ENCODE measurements at regions not wholly inside any gene's neighbourhood (a gene's known extent, or its start where the extent isn't known, plus 50 kb on each side); places are given as distances from the start of the nearest gene placed in this dataset.

DNA sequence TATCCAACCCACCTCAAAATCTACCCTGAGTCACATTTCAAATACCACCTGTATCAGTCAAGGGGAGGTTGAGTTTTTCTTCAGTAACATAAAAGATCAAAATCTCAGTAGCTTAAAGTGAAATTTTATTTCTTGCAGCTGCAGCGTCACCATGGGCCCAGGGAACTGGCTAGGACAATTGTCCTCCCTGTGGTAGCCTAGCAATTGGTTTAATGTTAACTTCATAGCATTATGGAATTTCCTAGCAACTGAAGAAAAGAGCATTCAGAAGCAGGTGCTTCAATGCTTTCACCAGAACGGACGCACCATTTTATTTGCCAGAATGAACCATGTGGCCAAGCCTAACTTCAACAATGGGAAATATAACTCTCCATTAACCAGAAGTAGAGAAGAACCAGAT lies 359.3 kb upstream of the TSHZ3 start:
- Mint-ChIP-seq H3K4me3 (ENCODE audit: unreplicated experiment) (no peak overlapping the region), H3K27me3 (ENCODE audit: low read depth) (no peaks in the 10 kb centered on the region), H3K36me3 (ENCODE audit: low read depth) (no peaks in the 10 kb centered on the region), H3K27ac (ENCODE audit: unreplicated experiment) (no peak overlapping the region), H3K9me3 (ENCODE audit: low read depth) (peaks cover 36% of the 10 kb centered on the region), H3K4me1 (ENCODE audit: low read depth) (no peaks in the 10 kb centered on the region)
- DNase-seq (ENCODE audit: low spot score) = no peak
- TF ChIP-seq, protein P1, sequence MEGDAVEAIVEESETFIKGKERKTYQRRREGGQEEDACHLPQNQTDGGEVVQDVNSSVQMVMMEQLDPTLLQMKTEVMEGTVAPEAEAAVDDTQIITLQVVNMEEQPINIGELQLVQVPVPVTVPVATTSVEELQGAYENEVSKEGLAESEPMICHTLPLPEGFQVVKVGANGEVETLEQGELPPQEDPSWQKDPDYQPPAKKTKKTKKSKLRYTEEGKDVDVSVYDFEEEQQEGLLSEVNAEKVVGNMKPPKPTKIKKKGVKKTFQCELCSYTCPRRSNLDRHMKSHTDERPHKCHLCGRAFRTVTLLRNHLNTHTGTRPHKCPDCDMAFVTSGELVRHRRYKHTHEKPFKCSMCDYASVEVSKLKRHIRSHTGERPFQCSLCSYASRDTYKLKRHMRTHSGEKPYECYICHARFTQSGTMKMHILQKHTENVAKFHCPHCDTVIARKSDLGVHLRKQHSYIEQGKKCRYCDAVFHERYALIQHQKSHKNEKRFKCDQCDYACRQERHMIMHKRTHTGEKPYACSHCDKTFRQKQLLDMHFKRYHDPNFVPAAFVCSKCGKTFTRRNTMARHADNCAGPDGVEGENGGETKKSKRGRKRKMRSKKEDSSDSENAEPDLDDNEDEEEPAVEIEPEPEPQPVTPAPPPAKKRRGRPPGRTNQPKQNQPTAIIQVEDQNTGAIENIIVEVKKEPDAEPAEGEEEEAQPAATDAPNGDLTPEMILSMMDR (IDR thresholded peaks at IDR 0.05) = no peak

DNA sequence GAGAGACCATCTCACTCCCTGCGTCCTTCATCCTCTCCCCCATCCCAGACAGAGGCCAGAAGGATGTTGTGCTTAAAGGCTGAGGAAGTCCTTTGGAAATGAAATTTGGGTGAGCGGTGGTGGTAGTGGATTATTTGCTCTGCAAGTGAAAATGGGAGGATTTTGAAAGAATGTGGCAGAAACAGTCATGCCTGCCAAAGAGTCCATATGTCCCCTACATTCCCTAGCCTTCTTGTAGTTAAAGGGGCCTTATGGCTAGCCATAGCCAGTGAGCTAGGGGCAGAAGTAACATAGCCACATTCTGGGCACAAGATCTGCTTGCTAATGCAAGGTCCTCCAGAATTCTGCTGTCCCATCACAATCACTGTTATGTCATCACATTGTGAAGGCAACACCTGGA lies 360.2 kb upstream of the TSHZ3 start:
- H3K27ac Mint-ChIP-seq (ENCODE audit: unreplicated experiment) = no peak overlapping the region
- DNase-seq (ENCODE audit: low spot score) = no peak
- H3K27me3 Mint-ChIP-seq (ENCODE audit: low read depth) = no peaks in the 10 kb centered on the region
- no peaks in the 10 kb centered on the region for H3K36me3 Mint-ChIP-seq (ENCODE audit: low read depth)
- no peaks in the 10 kb centered on the region for H3K4me1 Mint-ChIP-seq (ENCODE audit: low read depth)
- H3K4me3 Mint-ChIP-seq (ENCODE audit: unreplicated experiment) = no peak overlapping the region
- peaks cover 33% of the 10 kb centered on the region for H3K9me3 Mint-ChIP-seq (ENCODE audit: low read depth)
- TF ChIP-seq, protein P1 (IDR thresholded peaks at IDR 0.05) = no peak

DNA sequence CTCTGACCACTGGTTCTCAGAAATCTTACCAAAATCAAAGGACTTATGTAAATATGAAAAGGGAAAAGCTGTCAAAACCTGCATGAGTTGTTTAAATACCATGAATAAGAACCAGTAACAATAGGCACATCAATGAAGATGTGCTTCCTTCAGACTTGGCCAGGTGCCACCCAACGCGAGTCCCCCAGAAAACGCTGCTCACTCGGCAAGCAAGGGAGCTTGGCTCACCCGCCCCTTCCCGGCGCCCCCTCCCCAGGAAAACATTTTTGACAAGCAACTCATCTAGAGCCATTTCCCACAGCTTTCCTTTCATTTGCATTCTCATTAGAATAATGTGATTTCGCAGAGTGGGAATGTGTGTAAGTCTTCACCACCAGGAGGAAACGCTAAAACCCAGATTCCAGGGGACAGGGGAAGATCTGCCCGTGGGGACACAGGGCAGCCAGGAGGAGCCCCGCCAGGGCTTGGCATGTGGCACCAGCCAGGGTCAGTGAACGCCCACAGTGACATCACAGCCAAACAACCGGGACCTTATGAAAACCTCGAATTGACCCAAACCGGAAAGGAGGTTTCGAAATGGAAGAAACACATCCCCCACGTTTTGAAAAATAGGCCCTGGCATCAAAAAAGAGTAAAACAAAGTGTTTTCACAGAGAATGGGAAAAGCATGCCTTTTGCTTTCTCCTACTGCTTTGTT lies 366.2 kb upstream of the TSHZ3 start:
- no peak overlapping the region for H3K27ac Mint-ChIP-seq (ENCODE audit: unreplicated experiment)
- no peaks in the 10 kb centered on the region for H3K36me3 Mint-ChIP-seq (ENCODE audit: low read depth)
- no peaks in the 10 kb centered on the region for H3K4me1 Mint-ChIP-seq (ENCODE audit: low read depth)
- peaks cover 34% of the 10 kb centered on the region for H3K9me3 Mint-ChIP-seq (ENCODE audit: low read depth)
- no peak for DNase-seq (ENCODE audit: low spot score)
- H3K27me3 Mint-ChIP-seq (ENCODE audit: low read depth) = no peaks in the 10 kb centered on the region
- TF ChIP-seq, protein P1 (IDR thresholded peaks at IDR 0.05) = no peak
- no peak overlapping the region for H3K4me3 Mint-ChIP-seq (ENCODE audit: unreplicated experiment)

DNA sequence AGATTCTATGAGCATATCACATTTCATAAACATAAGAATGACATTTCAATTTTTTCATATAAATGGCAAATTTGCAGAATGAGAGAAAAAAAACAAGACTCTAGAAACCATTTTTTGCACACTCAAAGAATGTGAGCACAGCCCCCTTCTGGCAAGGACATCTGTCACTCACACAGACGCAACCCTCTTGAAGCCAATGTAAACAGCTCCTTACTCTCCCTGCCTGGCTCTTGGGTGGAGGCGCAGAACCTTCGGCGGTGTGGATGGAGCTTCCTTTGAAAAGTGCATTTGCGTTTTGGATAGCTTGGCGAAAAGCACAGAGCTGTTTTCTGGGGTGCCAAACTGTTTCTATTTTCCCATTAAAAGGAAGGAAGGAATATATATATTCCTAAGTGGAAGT lies 367.6 kb upstream of the TSHZ3 start:
- peaks cover 26% of the 10 kb centered on the region for H3K9me3 Mint-ChIP-seq (ENCODE audit: low read depth)
- no peaks in the 10 kb centered on the region for H3K27me3 Mint-ChIP-seq (ENCODE audit: low read depth)
- DNase-seq (ENCODE audit: low spot score) = no peak
- no peaks in the 10 kb centered on the region for H3K36me3 Mint-ChIP-seq (ENCODE audit: low read depth)
- no peaks in the 10 kb centered on the region for H3K4me1 Mint-ChIP-seq (ENCODE audit: low read depth)
- H3K27ac Mint-ChIP-seq (ENCODE audit: unreplicated experiment) = no peak overlapping the region
- TF ChIP-seq, protein P1 (IDR thresholded peaks at IDR 0.05) = no peak
- H3K4me3 Mint-ChIP-seq (ENCODE audit: unreplicated experiment) = no peak overlapping the region

DNA sequence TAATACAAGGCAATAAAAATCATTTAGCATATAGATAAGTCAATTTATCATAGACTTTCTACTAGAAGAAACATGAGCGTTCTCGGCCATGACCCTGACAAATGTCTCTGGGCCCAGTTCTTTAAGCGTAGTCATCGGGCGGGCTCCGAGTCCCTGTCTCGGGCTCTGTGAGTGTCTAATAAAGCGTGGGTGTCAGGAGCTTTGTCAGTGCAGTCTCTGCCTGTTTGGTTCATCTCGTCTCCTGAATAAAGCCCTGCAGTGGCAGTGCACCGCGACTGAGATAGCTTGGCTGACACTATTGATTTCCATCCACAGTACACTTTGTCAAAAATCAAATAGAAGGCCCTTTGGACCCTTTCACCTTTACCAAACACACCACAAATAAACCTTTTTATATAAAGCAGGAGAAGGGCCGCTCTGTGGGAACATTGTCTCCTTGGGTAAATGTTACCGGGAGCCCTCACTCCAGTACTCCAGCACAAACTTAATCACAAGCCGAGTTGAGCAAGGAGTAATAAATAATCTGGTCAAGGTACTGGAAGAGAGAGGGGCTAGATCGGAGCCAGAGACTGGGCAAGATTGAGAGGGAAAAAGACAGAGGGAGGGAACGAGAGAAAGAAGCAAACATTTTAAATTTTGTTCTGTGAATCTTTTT lies 368.2 kb upstream of the TSHZ3 start:
- Mint-ChIP-seq H3K4me3 (ENCODE audit: unreplicated experiment) (no peak overlapping the region), H3K4me1 (ENCODE audit: low read depth) (no peaks in the 10 kb centered on the region), H3K27ac (ENCODE audit: unreplicated experiment) (no peak overlapping the region), H3K9me3 (ENCODE audit: low read depth) (peaks cover 22% of the 10 kb centered on the region), H3K27me3 (ENCODE audit: low read depth) (no peaks in the 10 kb centered on the region), H3K36me3 (ENCODE audit: low read depth) (no peaks in the 10 kb centered on the region)
- TF ChIP-seq, protein P1 (IDR thresholded peaks at IDR 0.05) = no peak
- DNase-seq (ENCODE audit: low spot score) = no peak

Data from chondrocyte (in vitro differentiated cells).